Upper lobe of right lung (tissue), 1 donor: ENCODE measurements at regions not wholly inside any gene's neighbourhood (a gene's known extent, or its start where the extent isn't known, plus 50 kb on each side); places are given as distances from the start of the nearest gene placed in this dataset.

Experiments
- ATAC-seq: fragments of 200-7000 bp; cut with Tn5 transposase; one replicate; pipeline ENCODE4 v1.9.1; 2020; ENCODE audit warnings: mild to moderate bottlenecking, moderate library complexity
- DNase-seq: peaks from one replicate; pipeline ENCODE4 v3.0.0-alpha.2; 2020
- H3K27ac ChIP-seq: fragments of 200-600 bp; one replicate; pipeline ENCODE4 v1.8.0; 2022
- H3K27me3 ChIP-seq: fragments of 200-600 bp; one replicate; pipeline ENCODE4 v1.8.0; 2022; ENCODE audit warnings: mild to moderate bottlenecking
- H3K36me3 ChIP-seq: fragments of 200-600 bp; one replicate; pipeline ENCODE4 v1.8.0; 2022
- H3K4me1 ChIP-seq: fragments of 200-600 bp; one replicate; pipeline ENCODE4 v1.8.0; 2022
- H3K4me3 ChIP-seq: fragments of 200-600 bp; one replicate; pipeline ENCODE4 v1.8.0; 2022; ENCODE audit warnings: mild to moderate bottlenecking
- H3K9me3 ChIP-seq: fragments of 200-600 bp; one replicate; pipeline ENCODE4 v1.8.0; 2022
- intact Hi-C: fragments of 100-400 bp; cut with DNase I; formaldehyde crosslinking; loops from one replicate; pipeline ENCODE4 v1.11.0; 2022
- TF ChIP-seq, protein P1 (sequence below): fragments of 200-600 bp; IDR thresholded peaks from one replicate; pipeline ENCODE4 v1.8.0; 2022; ENCODE audit warnings: antibody characterized with exemption
- donor health status: DM: no; HTN: yes; CAD: no; lungs with severe emphysema.

GRCh38 chr22:49053578-49053977, 774.1 kb downstream of the BRD1 start:
- no peaks in the 10 kb centered on the region for H3K27me3 ChIP-seq
- intact Hi-C loops, result no loop called here
- ATAC-seq, result no peak
- H3K4me3 ChIP-seq, result no peak overlapping the region
- TF ChIP-seq, protein P1, sequence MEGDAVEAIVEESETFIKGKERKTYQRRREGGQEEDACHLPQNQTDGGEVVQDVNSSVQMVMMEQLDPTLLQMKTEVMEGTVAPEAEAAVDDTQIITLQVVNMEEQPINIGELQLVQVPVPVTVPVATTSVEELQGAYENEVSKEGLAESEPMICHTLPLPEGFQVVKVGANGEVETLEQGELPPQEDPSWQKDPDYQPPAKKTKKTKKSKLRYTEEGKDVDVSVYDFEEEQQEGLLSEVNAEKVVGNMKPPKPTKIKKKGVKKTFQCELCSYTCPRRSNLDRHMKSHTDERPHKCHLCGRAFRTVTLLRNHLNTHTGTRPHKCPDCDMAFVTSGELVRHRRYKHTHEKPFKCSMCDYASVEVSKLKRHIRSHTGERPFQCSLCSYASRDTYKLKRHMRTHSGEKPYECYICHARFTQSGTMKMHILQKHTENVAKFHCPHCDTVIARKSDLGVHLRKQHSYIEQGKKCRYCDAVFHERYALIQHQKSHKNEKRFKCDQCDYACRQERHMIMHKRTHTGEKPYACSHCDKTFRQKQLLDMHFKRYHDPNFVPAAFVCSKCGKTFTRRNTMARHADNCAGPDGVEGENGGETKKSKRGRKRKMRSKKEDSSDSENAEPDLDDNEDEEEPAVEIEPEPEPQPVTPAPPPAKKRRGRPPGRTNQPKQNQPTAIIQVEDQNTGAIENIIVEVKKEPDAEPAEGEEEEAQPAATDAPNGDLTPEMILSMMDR, result no peak
- DNase-seq, result no peak
- H3K27ac ChIP-seq, result no peak overlapping the region
- H3K36me3 ChIP-seq, result no peaks in the 10 kb centered on the region
- H3K4me1 ChIP-seq, result no peaks in the 10 kb centered on the region
- H3K9me3 ChIP-seq, result no peaks in the 10 kb centered on the region

GRCh38 chr22:49052560-49052959, 775.1 kb downstream of the BRD1 start:
- H3K27me3 ChIP-seq, result no peaks in the 10 kb centered on the region
- peak overlapping the region; percentile 21 for H3K4me3 ChIP-seq
- no peaks in the 10 kb centered on the region for H3K36me3 ChIP-seq
- H3K4me1 ChIP-seq, result no peaks in the 10 kb centered on the region
- TF ChIP-seq, protein P1, result no peak
- intact Hi-C loops, result no loop called here
- no peaks in the 10 kb centered on the region for H3K9me3 ChIP-seq
- no peak for ATAC-seq
- H3K27ac ChIP-seq, result no peak overlapping the region
- DNase-seq, result no peak

GRCh38 chr22:49052023-49052538, 775.6 kb downstream of the BRD1 start:
- ATAC-seq (peak; percentile 70), DNase-seq (peak; percentile 58)
- H3K9me3 ChIP-seq, result no peaks in the 10 kb centered on the region
- H3K4me3 ChIP-seq, result peak overlapping the region; percentile 21
- H3K36me3 ChIP-seq, result no peaks in the 10 kb centered on the region
- no peak overlapping the region for H3K27ac ChIP-seq
- TF ChIP-seq, protein P1, result no peak
- H3K27me3 ChIP-seq, result no peaks in the 10 kb centered on the region
- intact Hi-C loops, result no loop called here
- no peaks in the 10 kb centered on the region for H3K4me1 ChIP-seq

- DNase-seq (peak; percentile 41), ATAC-seq (no peak)
- Histone ChIP-seq H3K4me3 (peak overlapping the region; percentile 21), H3K27me3 (no peaks in the 10 kb centered on the region), H3K27ac (no peak overlapping the region), H3K9me3 (no peaks in the 10 kb centered on the region), H3K36me3 (no peaks in the 10 kb centered on the region), H3K4me1 (no peaks in the 10 kb centered on the region)
- TF ChIP-seq, protein P1, result no peak
- intact Hi-C loops, result no loop called here
These were observed 776.1 kb downstream of the BRD1 start for GRCh38 chr22:49051491-49052022.

GRCh38 chr22:49049691-49050090, 778.0 kb downstream of the BRD1 start:
- Histone ChIP-seq H3K4me3 (no peak overlapping the region), H3K27ac (no peak overlapping the region), H3K9me3 (no peaks in the 10 kb centered on the region), H3K36me3 (no peaks in the 10 kb centered on the region), H3K4me1 (no peaks in the 10 kb centered on the region), H3K27me3 (peaks cover 8% of the 10 kb centered on the region)
- intact Hi-C loops, result no loop called here
- TF ChIP-seq, protein P1, result no peak
- ATAC-seq (no peak), DNase-seq (peak; percentile 38)

DNA sequence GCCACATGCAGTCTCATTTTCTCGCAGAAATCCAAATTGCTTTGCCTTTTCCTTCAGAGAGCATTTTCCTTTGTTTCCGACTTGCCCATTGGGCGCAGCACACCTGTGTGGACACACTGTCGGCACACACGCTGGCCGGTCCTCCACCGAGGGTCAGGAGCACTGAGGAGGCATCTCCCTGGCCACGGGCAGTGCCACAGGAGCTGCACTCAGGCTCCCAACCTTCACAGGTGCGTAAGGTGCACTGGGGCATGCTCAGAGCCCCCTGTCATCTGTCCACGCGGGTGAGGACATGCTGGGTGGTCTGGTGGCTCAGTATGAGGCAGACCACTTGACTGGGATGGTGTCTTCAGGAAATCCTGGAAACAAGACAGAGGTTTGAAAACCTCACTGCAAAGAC, 779.1 kb downstream of the BRD1 start:
- TF ChIP-seq, protein P1, result no peak
- H3K4me3 ChIP-seq, result no peak overlapping the region
- DNase-seq (no peak), ATAC-seq (no peak)
- no peak overlapping the region for H3K27ac ChIP-seq
- H3K36me3 ChIP-seq, result no peaks in the 10 kb centered on the region
- no peaks in the 10 kb centered on the region for H3K9me3 ChIP-seq
- H3K4me1 ChIP-seq, result no peaks in the 10 kb centered on the region
- intact Hi-C loops, result no loop called here
- H3K27me3 ChIP-seq, result peaks cover 8% of the 10 kb centered on the region
